ENCODE measurements at regions not wholly inside any gene's neighbourhood (a gene's known extent, or its start where the extent isn't known, plus 50 kb on each side); places are given as distances from the start of the nearest gene placed in this dataset.

DNA sequence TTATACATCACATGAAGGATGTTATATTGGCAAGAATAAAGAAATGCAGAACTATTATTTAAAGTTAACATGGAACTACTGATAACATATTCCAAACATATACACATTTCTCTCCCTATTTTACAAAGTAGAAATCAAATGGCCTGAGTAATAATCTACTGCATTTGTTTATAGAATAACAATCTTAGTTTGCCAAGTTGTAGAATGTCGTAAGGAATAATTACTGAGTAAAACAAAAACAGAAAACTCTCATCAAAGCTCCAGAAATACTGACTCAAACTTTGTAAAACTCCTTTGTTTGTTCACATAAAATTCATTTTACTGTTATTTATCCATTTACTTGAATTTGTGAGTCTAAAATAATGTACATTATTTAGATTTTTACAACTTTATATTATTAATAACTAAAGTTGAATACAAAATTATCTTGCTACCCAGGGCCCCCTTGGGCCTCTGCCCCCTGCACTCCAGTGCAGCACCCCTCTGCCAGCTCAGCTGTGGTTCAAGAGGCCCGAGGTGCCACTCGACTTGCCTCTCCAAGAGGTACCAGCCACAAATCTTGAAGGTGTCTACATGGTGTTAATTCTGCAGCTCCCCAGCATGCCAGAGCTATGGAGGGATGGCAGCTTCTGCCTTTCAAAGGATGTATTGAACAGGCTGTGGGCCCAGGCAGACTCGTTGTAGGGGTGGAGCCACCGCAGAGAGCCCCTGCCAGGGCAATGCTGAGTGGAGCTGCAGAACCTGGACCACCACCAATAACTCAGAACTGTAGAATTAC is 2819.7 kb downstream of the PCDH9 start:
- TF ChIP-seq, protein P1, sequence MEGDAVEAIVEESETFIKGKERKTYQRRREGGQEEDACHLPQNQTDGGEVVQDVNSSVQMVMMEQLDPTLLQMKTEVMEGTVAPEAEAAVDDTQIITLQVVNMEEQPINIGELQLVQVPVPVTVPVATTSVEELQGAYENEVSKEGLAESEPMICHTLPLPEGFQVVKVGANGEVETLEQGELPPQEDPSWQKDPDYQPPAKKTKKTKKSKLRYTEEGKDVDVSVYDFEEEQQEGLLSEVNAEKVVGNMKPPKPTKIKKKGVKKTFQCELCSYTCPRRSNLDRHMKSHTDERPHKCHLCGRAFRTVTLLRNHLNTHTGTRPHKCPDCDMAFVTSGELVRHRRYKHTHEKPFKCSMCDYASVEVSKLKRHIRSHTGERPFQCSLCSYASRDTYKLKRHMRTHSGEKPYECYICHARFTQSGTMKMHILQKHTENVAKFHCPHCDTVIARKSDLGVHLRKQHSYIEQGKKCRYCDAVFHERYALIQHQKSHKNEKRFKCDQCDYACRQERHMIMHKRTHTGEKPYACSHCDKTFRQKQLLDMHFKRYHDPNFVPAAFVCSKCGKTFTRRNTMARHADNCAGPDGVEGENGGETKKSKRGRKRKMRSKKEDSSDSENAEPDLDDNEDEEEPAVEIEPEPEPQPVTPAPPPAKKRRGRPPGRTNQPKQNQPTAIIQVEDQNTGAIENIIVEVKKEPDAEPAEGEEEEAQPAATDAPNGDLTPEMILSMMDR (IDR thresholded peaks at IDR 0.05; ENCODE audit: control extremely low read depth, extremely low read depth, low read depth, missing control alignments) = no peak
- ChIA-PET CTCF (interaction anchor here (0.6 kb wide), 1 partner anchor 11 kb away, joined by 4 read pairs; no protein-coding TSS in a partner anchor), POLR2A (no interaction called here)
- no peak for DNase-seq (ENCODE audit: extremely low spot score)

DNA sequence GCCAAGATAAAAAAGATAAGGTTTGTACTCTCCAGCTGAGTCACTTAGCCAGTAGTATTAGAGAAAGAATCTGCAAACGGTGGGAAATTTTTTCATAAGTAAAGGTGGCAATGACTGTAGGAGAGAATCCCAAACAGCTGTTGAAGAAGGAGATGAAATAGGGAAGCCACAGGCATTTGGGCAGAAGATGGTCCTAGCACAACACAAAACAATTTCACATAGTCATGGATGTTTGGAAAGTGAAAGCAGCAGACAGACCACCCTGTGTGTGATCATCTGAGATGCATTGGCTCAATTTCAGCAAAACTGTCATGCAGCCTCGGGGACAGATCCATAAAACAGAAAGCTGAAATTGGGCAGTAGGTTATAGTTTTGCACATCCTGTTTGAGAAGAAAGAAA is 2832.4 kb downstream of the PCDH9 start:
- TF ChIP-seq, protein P1 (IDR thresholded peaks at IDR 0.05; ENCODE audit: control extremely low read depth, extremely low read depth, low read depth, missing control alignments) = no peak
- POLR2A ChIA-PET = no interaction called here
- CTCF ChIA-PET = interaction anchor here (1.5 to 3.4 kb wide), 2 partner anchors 9 to 27 kb away, joined by 3 to 12 read pairs; no protein-coding TSS in a partner anchor
- DNase-seq (ENCODE audit: extremely low spot score) = no peak

DNA sequence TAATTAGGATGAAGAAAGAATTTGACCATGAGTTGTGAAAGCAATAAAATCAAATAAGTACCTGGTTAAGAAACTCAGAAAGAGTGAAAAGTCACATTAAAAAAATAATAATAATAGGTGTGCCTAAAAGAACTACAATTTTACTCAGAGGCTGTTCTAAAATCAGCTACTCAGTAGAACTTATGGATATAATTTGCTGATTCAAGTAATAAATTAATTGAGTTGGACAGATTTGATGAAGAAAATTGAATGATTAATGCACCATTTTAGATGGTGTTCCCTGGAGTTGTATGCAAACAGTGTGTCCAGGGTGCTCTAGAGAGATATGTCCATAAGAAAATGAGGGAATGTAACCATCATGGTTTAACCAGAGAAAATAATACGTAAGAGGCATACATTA is 2852.5 kb downstream of the PCDH9 start:
- TF ChIP-seq, protein P1 (IDR thresholded peaks at IDR 0.05; ENCODE audit: control extremely low read depth, extremely low read depth, low read depth, missing control alignments) = no peak
- CTCF ChIA-PET = interaction anchor here (1.7 kb wide), 1 partner anchor 21 kb away, joined by 5 read pairs; no protein-coding TSS in a partner anchor
- DNase-seq (ENCODE audit: extremely low spot score) = no peak
- POLR2A ChIA-PET = no interaction called here

DNA sequence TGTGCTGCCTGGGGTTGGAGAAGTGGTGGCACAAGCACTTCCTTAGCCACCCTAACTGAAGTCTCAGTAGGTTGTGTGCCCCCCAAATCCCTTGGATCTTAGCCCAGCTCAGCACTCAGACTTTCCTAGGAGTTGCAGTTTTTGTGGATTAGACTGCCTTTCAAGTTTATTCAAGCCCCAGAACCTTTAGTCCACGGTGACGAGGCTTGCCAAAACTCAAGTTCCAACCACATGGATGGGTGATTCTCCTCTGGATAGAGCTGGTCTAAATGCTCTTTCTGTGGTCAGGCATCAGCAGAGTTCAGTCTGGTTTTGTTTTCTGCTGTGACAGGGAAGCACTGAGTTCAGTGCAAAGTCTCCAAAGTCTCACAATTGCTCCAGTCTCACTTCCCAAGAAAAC is 2858.7 kb downstream of the PCDH9 start:
- DNase-seq (ENCODE audit: extremely low spot score) = no peak
- TF ChIP-seq, protein P1 (IDR thresholded peaks at IDR 0.05; ENCODE audit: control extremely low read depth, extremely low read depth, low read depth, missing control alignments) = no peak
- ChIA-PET CTCF (interaction anchor here (1.2 kb wide), 1 partner anchor 26 kb away, joined by 3 read pairs; no protein-coding TSS in a partner anchor), POLR2A (no interaction called here)

DNA sequence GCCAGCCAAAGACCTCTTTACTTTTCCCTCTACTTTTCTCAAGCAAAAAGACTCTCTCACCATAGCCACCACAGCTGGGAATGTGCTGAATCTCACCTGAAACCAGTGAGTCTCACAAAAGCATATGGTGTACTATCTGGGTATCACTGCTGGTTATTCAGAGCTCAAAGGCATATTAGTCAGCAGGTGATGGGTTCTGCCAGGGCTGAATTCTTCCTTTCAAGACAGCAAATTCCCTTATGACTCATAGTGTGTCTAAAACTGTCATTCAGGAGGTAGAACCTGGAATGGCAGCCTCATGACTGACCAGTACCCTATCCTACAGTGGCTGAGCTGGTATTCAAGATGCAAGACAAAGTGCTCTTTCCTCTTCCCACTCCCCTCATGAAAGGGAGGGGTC is 2859.1 kb downstream of the PCDH9 start:
- TF ChIP-seq, protein P1 (IDR thresholded peaks at IDR 0.05; ENCODE audit: control extremely low read depth, extremely low read depth, low read depth, missing control alignments) = no peak
- POLR2A ChIA-PET = no interaction called here
- DNase-seq (ENCODE audit: extremely low spot score) = no peak
- CTCF ChIA-PET = interaction anchor here (1.2 kb wide), 1 partner anchor 27 kb away, joined by 3 read pairs; no protein-coding TSS in a partner anchor

DNA sequence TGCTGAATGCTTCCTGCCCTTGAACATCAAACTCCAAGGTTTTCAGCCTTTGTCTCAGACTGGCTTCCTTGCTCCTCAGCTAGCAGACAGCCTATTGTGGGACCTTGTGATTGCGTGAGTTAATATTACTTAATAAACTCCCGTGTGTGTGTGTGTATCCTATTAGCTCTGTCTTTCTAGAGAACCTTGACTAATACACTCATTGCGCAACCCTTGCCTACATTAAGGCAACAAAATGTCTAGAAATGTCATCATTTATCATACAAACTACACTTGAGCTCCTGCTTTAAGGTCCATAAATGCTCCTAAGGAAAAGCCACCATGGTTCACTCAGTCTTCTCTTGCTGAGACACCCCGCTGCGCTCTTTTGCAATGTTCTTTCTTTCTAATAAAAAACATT is 2861.0 kb downstream of the PCDH9 start:
- CTCF ChIA-PET = interaction anchor here (0.9 kb wide), 1 partner anchor 13 kb away, joined by 3 read pairs; no protein-coding TSS in a partner anchor

More for the DNA sequence above, 2861.0 kb downstream of the PCDH9 start:
- TF ChIP-seq, protein P1 (IDR thresholded peaks at IDR 0.05; ENCODE audit: control extremely low read depth, extremely low read depth, low read depth, missing control alignments) = no peak
- no peak for DNase-seq (ENCODE audit: extremely low spot score)
- POLR2A ChIA-PET = no interaction called here
